ENCODE measurements at regions not wholly inside any gene's neighbourhood (a gene's known extent, or its start where the extent isn't known, plus 50 kb on each side); places are given as distances from the start of the nearest gene placed in this dataset.
A peak's percentile ranks its signal among the peaks of the same experiment; 100 is the strongest.

- 72 to 87% (median 79%) methylated on average over 17 to 19 of the region's 19 CpGs for WGBS, 4 donors
- no peaks in the 10 kb centered on the region for H3K4me1 ChIP-seq (replicated peaks in 1 of 2)
- TF ChIP-seq POLR2A (IDR thresholded peaks at IDR 0.05): no peak
- TF ChIP-seq, protein P1, sequence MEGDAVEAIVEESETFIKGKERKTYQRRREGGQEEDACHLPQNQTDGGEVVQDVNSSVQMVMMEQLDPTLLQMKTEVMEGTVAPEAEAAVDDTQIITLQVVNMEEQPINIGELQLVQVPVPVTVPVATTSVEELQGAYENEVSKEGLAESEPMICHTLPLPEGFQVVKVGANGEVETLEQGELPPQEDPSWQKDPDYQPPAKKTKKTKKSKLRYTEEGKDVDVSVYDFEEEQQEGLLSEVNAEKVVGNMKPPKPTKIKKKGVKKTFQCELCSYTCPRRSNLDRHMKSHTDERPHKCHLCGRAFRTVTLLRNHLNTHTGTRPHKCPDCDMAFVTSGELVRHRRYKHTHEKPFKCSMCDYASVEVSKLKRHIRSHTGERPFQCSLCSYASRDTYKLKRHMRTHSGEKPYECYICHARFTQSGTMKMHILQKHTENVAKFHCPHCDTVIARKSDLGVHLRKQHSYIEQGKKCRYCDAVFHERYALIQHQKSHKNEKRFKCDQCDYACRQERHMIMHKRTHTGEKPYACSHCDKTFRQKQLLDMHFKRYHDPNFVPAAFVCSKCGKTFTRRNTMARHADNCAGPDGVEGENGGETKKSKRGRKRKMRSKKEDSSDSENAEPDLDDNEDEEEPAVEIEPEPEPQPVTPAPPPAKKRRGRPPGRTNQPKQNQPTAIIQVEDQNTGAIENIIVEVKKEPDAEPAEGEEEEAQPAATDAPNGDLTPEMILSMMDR (IDR thresholded peaks at IDR 0.05): no peak
- H3K27ac ChIP-seq: no peak overlapping the region
- H3K27me3 ChIP-seq: no peaks in the 10 kb centered on the region
- no peaks in the 10 kb centered on the region for H3K36me3 ChIP-seq (replicated peaks in 1 of 2)
- no peak overlapping the region for H3K4me3 ChIP-seq
- DNase-seq: peak in 1 of 7 donors; percentile 10
- H3K9me3 ChIP-seq (replicated peaks in 1 of 3): no peaks in the 10 kb centered on the region
- intact Hi-C loops (cut with DNase I): no loop called here
Observed at GRCh38 chr10:45180946-45181875, 134.2 kb downstream of the OR13A1 start.

DNA sequence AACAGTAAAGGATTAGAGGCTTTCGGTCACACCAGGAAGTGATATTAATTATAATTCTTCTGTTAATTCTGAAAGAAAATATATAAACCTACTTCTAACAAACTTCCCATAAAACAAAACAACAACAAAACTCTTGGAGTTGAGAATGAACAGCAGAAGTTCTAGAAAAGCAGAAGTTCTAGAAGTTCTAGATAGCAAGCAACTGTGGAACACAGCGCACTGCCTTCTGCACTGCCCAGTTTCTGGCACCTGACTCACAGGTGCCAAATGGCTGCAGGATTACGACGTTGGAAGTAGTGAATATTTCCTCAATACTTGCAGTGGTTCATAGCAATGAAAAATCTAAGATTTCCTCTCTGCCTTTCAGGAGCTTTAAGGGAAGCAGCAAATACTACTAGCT lies 132.2 kb downstream of the OR13A1 start:
- H3K27ac ChIP-seq: no peak overlapping the region
- H3K9me3 ChIP-seq (replicated peaks in 1 of 3): no peaks in the 10 kb centered on the region
- H3K4me1 ChIP-seq (replicated peaks in 1 of 2): no peaks in the 10 kb centered on the region
- intact Hi-C loops (cut with DNase I): no loop called here
- DNase-seq: no peak
- WGBS, 4 donors: 81 to 89% (median 88%) methylated on average over 4 of the region's 4 CpGs
- H3K36me3 ChIP-seq (replicated peaks in 1 of 2): no peaks in the 10 kb centered on the region
- no peaks in the 10 kb centered on the region for H3K27me3 ChIP-seq
- no peak for TF ChIP-seq POLR2A (IDR thresholded peaks at IDR 0.05)
- TF ChIP-seq, protein P1 (IDR thresholded peaks at IDR 0.05): no peak
- no peak overlapping the region for H3K4me3 ChIP-seq

GRCh38 chr10:45197816-45198485 lies 117.5 kb downstream of the OR13A1 start:
- TF ChIP-seq, protein P1 (IDR thresholded peaks at IDR 0.05): no peak
- TF ChIP-seq POLR2A (IDR thresholded peaks at IDR 0.05): no peak

DNA sequence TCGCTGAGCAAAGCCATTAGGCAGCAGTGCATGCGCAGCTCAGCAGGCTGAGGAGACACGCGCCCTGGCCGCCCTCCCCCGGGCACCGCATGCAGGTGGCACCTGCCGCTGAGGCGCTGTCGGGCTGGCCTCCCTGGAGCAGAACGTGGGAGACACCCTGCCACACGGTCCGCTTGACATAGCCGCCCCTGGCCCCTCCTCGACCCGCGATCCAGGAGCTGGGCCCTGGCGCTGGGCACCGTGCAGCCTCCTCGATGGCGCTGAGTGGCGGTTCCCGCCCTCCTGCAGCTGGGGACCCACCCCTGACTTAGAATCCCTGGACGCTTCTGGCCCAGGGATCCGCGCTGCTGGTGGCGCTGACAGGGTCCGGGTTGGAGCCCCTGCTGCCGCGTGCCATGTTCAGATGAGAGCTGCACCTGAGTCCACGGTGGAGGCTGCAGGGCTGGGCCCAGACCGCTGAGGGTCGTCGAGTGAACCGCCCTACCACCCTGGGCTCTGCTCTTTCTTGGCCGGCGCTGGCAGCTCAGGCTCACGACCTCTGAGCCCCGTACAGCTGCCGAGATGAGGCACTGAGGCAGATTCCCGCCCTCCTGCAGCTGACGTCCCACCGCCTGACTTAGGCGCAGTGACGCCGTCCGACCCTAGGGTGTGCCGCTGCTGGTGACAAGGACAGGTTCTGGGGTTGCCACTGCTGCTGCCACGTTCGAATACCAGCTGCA lies 116.8 kb downstream of the OR13A1 start:
- TF ChIP-seq POLR2A (IDR thresholded peaks at IDR 0.05): no peak
- TF ChIP-seq, protein P1 (IDR thresholded peaks at IDR 0.05): no peak
- no peaks in the 10 kb centered on the region for H3K9me3 ChIP-seq (replicated peaks in 1 of 3)
- WGBS, 4 donors: 54 to 91% (median 64%) methylated on average over 7 to 50 of the region's 50 CpGs
- H3K27ac ChIP-seq: no peak overlapping the region
- H3K27me3 ChIP-seq: no peaks in the 10 kb centered on the region
- no peak overlapping the region for H3K4me3 ChIP-seq
- intact Hi-C loops (cut with DNase I): no loop called here
- no peaks in the 10 kb centered on the region for H3K4me1 ChIP-seq (replicated peaks in 1 of 2)
- DNase-seq: no peak
- no peaks in the 10 kb centered on the region for H3K36me3 ChIP-seq (replicated peaks in 1 of 2)

More at GRCh38 chr10:45197816-45198485, 117.5 kb downstream of the OR13A1 start:
- intact Hi-C loops (cut with DNase I): no loop called here
- Histone ChIP-seq H3K27ac (no peak overlapping the region), H3K27me3 (no peaks in the 10 kb centered on the region), H3K36me3 (replicated peaks in 1 of 2) (no peaks in the 10 kb centered on the region), H3K4me3 (no peak overlapping the region), H3K4me1 (replicated peaks in 1 of 2) (no peaks in the 10 kb centered on the region), H3K9me3 (replicated peaks in 1 of 3) (no peaks in the 10 kb centered on the region)
- 89 to 92% (median 91%) methylated on average over 27 to 28 of the region's 28 CpGs for WGBS, 4 donors
- DNase-seq: no peak
